ENCODE measurements at regions not wholly inside any gene's neighbourhood (a gene's known extent, or its start where the extent isn't known, plus 50 kb on each side); places are given as distances from the start of the nearest gene placed in this dataset.

- no peak for TF ChIP-seq CTCF (conservative IDR thresholded peaks at IDR 0.05; ENCODE audit: low read depth, low read length)
- H3K4me3 ChIP-seq (ENCODE audit: low read length), result no peak overlapping the region
- no peak for DNase-seq (ENCODE audit: low read depth)
Measured at GRCh38 chr10:33506391-33506790, 171.9 kb upstream of the NRP1 start.

- DNase-seq (ENCODE audit: low read depth), result no peak
- no peak for TF ChIP-seq CTCF (conservative IDR thresholded peaks at IDR 0.05; ENCODE audit: low read depth, low read length)
- H3K4me3 ChIP-seq (ENCODE audit: low read length), result no peak overlapping the region
Measured at GRCh38 chr10:33501161-33501560, 166.7 kb upstream of the NRP1 start.

- no peak for DNase-seq (ENCODE audit: low read depth)
- TF ChIP-seq CTCF (conservative IDR thresholded peaks at IDR 0.05; ENCODE audit: low read depth, low read length), result no peak
- H3K4me3 ChIP-seq (ENCODE audit: low read length), result no peak overlapping the region
Measured at GRCh38 chr10:33498391-33498891, 164.0 kb upstream of the NRP1 start.

GRCh38 chr10:33497338-33497737, 162.9 kb upstream of the NRP1 start:
- DNase-seq (ENCODE audit: low read depth), result no peak
- TF ChIP-seq CTCF (conservative IDR thresholded peaks at IDR 0.05; ENCODE audit: low read depth, low read length), result no peak
- H3K4me3 ChIP-seq (ENCODE audit: low read length), result no peak overlapping the region

GRCh38 chr10:33496096-33496495, 161.6 kb upstream of the NRP1 start:
- H3K4me3 ChIP-seq (ENCODE audit: low read length), result no peak overlapping the region
- no peak for DNase-seq (ENCODE audit: low read depth)
- TF ChIP-seq CTCF (conservative IDR thresholded peaks at IDR 0.05; ENCODE audit: low read depth, low read length), result no peak

- DNase-seq (ENCODE audit: low read depth), result no peak
Measured at GRCh38 chr10:33494694-33495265, 160.3 kb upstream of the NRP1 start.

More at GRCh38 chr10:33494694-33495265, 160.3 kb upstream of the NRP1 start:
- TF ChIP-seq CTCF (conservative IDR thresholded peaks at IDR 0.05; ENCODE audit: low read depth, low read length), result no peak
- no peak overlapping the region for H3K4me3 ChIP-seq (ENCODE audit: low read length)
